Fibroblast of the aortic adventitia (primary cell): ENCODE measurements at regions not wholly inside any gene's neighbourhood (a gene's known extent, or its start where the extent isn't known, plus 50 kb on each side); places are given as distances from the start of the nearest gene placed in this dataset.
"Not testable (repeated sequence)": the region's sequence is repeated elsewhere in the genome, so short reads cannot be mapped to it uniquely, and the experiment has no call there.

Source experiments
- DNase-seq: peaks from one replicate; pipeline ENCODE4 v3.0.0-alpha.2; 2010; ENCODE audit warnings: low read depth
- H3K4me3 ChIP-seq: 2 replicates; pipeline ENCODE4 v1.5.1; 2011; ENCODE audit warnings: low read depth, mild to moderate bottlenecking, control low read depth, low read length, moderate library complexity
- CTCF ChIP-seq: IDR thresholded peaks from 2 replicates; pipeline ENCODE4 v1.5.1; 2011; ENCODE audit warnings: mild to moderate bottlenecking, low read length, control low read depth, inconsistent platforms; ENCODE audit not compliant: insufficient read depth

GRCh38 chr2:236991874-236992273 is 93.8 kb upstream of the COPS8 start:
- H3K4me3 ChIP-seq = no peak overlapping the region
- no peak for DNase-seq
- TF ChIP-seq CTCF = no peak

GRCh38 chr2:236993286-236993685 is 92.4 kb upstream of the COPS8 start:
- no peak overlapping the region for H3K4me3 ChIP-seq
- DNase-seq = no peak
- no peak for TF ChIP-seq CTCF

- TF ChIP-seq CTCF = no peak
- H3K4me3 ChIP-seq = no peak overlapping the region
- DNase-seq = no peak
These were observed 91.3 kb upstream of the COPS8 start for GRCh38 chr2:236994361-236994760.

- DNase-seq = peak; percentile 19
- no peak overlapping the region for H3K4me3 ChIP-seq
These were observed 88.5 kb upstream of the COPS8 start for GRCh38 chr2:236997069-236997715.

GRCh38 chr2:236998236-236998635 is 87.5 kb upstream of the COPS8 start:
- DNase-seq = peak; percentile 62
- no peak overlapping the region for H3K4me3 ChIP-seq
- TF ChIP-seq CTCF = no peak

More at GRCh38 chr2:236997069-236997715, 88.5 kb upstream of the COPS8 start:
- TF ChIP-seq CTCF = no peak

- DNase-seq = no peak
- TF ChIP-seq CTCF = no peak
- no peak overlapping the region for H3K4me3 ChIP-seq
These were observed 86.9 kb upstream of the COPS8 start for GRCh38 chr2:236998758-236999157.

GRCh38 chr2:237000481-237000880 is 85.2 kb upstream of the COPS8 start:
- TF ChIP-seq CTCF = no peak

GRCh38 chr2:237005341-237005740 is 80.3 kb upstream of the COPS8 start:
- not testable (repeated sequence) for H3K4me3 ChIP-seq, DNase-seq

More at GRCh38 chr2:237000481-237000880, 85.2 kb upstream of the COPS8 start:
- H3K4me3 ChIP-seq = no peak overlapping the region
- no peak for DNase-seq
